Astrocyte of the cerebellum (primary cell): ENCODE measurements at regions not wholly inside any gene's neighbourhood (a gene's known extent, or its start where the extent isn't known, plus 50 kb on each side); places are given as distances from the start of the nearest gene placed in this dataset.

Experiments
- DNase-seq: peaks from one replicate; pipeline ENCODE4 v3.0.0-alpha.2; 2011; ENCODE audit warnings: low read depth
- H3K4me3 ChIP-seq: 2 replicates; pipeline ENCODE4 v1.5.1; 2011; ENCODE audit warnings: mild to moderate bottlenecking, low read depth, low read length, moderate library complexity
- CTCF ChIP-seq: IDR thresholded peaks from 2 replicates; pipeline ENCODE4 v1.5.1; 2012; ENCODE audit warnings: low read length, low read depth, moderate library complexity, mild to moderate bottlenecking; ENCODE audit errors: missing control alignments
- in situ Hi-C: cut with HindIII; loops from 2 replicates; pipeline ENCODE4 v1.10.0; 2017; ENCODE audit warnings: low sequenced_read_pairs

- no peak for TF ChIP-seq CTCF
- no peak for DNase-seq
- H3K4me3 ChIP-seq: no peak overlapping the region
- in situ Hi-C loops: no loop called here
Observed at GRCh38 chr12:69039911-69040310, 106.9 kb upstream of the CPM start.

- DNase-seq: no peak
- TF ChIP-seq CTCF: no peak
- H3K4me3 ChIP-seq: no peak overlapping the region
- in situ Hi-C loops: no loop called here
Observed at GRCh38 chr12:69042557-69042956, 109.6 kb upstream of the CPM start.

DNA sequence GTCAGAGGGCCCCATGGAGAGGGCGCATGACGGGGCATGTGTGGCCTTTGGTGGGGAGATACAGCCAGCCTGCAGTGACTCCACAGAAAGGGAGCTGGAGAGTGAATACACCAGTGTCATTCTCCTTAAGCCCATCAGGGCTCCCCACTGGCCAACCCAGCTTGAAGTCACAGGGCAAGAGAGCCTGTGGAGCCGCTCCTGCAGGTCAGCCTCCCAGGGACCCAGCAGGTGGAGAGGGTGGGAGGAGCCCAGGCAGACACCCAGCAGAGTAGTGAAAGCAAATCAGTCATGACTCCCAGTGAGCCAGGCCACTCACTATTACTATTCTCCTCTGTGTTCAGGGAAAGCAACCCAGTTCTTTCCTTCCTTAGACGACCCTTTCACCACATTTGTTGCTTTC lies 110.0 kb upstream of the CPM start:
- no peak overlapping the region for H3K4me3 ChIP-seq
- in situ Hi-C loops: no loop called here
- no peak for TF ChIP-seq CTCF
- no peak for DNase-seq

GRCh38 chr12:69044887-69045286 lies 111.9 kb upstream of the CPM start:
- in situ Hi-C loops: loop anchor here (5.0 kb wide), 1 partner anchor 78 kb away; no protein-coding TSS in a partner anchor
- no peak overlapping the region for H3K4me3 ChIP-seq
- no peak for TF ChIP-seq CTCF
- no peak for DNase-seq

GRCh38 chr12:69045430-69045829 lies 112.5 kb upstream of the CPM start:
- DNase-seq: no peak
- TF ChIP-seq CTCF: no peak
- in situ Hi-C loops: loop anchor here (5.0 kb wide), 1 partner anchor 78 kb away; no protein-coding TSS in a partner anchor
- no peak overlapping the region for H3K4me3 ChIP-seq

- H3K4me3 ChIP-seq: no peak overlapping the region
- no peak for TF ChIP-seq CTCF
- DNase-seq: no peak
- in situ Hi-C loops: loop anchor here (5.0 kb wide), 1 partner anchor 79 kb away; no protein-coding TSS in a partner anchor
Observed at GRCh38 chr12:69046363-69046762, 113.4 kb upstream of the CPM start.

DNA sequence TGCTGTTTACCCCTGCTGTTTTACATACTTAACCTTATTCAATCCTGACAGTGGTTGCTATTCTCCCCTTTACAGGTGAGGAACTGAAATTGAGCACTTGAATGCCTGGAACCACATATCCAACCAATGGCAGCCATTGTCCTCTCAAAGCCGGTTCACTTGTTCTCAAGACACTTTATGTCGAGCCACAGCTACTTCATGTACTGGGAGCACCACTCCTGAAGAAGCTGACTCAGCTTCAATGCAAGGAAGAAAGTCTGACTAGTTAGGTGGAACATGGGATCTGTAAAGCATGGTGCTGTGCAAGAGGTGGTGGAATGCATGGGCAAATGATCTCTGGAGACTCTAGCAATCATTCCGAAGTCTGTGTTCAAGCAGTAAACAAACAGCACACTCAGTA lies 113.9 kb upstream of the CPM start:
- H3K4me3 ChIP-seq: no peak overlapping the region
- DNase-seq: no peak
- TF ChIP-seq CTCF: no peak
- in situ Hi-C loops: loop anchor here (5.0 kb wide), 1 partner anchor 80 kb away; no protein-coding TSS in a partner anchor
